HEK293T (cell line): ENCODE measurements at regions not wholly inside any gene's neighbourhood (a gene's known extent, or its start where the extent isn't known, plus 50 kb on each side); places are given as distances from the start of the nearest gene placed in this dataset.

Experiments
- ARNT ChIP-seq: fragments of 450-650 bp; IDR thresholded peaks from 2 replicates; pipeline ENCODE4 v1.6.1; 2017; ENCODE audit warnings: mild to moderate bottlenecking
- BHLHE40 ChIP-seq: fragments of 450-650 bp; IDR thresholded peaks from 2 replicates; pipeline ENCODE4 v1.6.1; 2016; ENCODE audit warnings: mild to moderate bottlenecking, moderate library complexity, borderline replicate concordance
- FOXA1 ChIP-seq: fragments of 450-650 bp; IDR thresholded peaks from 2 replicates; pipeline ENCODE4 v1.6.1; 2016; ENCODE audit warnings: mild to moderate bottlenecking
- FOXK2 ChIP-seq: fragments of 450-650 bp; IDR thresholded peaks from 2 replicates; pipeline ENCODE4 v1.6.1; 2016; ENCODE audit warnings: mild to moderate bottlenecking
- FOXM1 ChIP-seq: fragments of 450-650 bp; IDR thresholded peaks from 2 replicates; pipeline ENCODE4 v1.6.1; 2017; ENCODE audit warnings: mild to moderate bottlenecking, borderline replicate concordance
- HDGF ChIP-seq: fragments of 450-650 bp; IDR thresholded peaks from 2 replicates; pipeline ENCODE4 v1.6.1; 2017; ENCODE audit warnings: antibody characterized with exemption, borderline replicate concordance
- LEF1 ChIP-seq: fragments of 450-650 bp; IDR thresholded peaks from 2 replicates; pipeline ENCODE4 v1.6.1; 2017; ENCODE audit warnings: mild to moderate bottlenecking, borderline replicate concordance
- NFRKB ChIP-seq: fragments of 450-650 bp; IDR thresholded peaks from 2 replicates; pipeline ENCODE4 v1.6.1; 2016; ENCODE audit warnings: mild to moderate bottlenecking, moderate library complexity
- SP1 ChIP-seq: fragments of 450-650 bp; IDR thresholded peaks from 2 replicates; pipeline ENCODE4 v1.6.1; 2017
- SUZ12 ChIP-seq: fragments of 450-650 bp; IDR thresholded peaks from 2 replicates; pipeline ENCODE4 v1.6.1; 2016; ENCODE audit warnings: mild to moderate bottlenecking
- TARDBP ChIP-seq: fragments of 450-650 bp; IDR thresholded peaks from 2 replicates; pipeline ENCODE4 v1.6.1; 2016
- ZNF384 ChIP-seq: fragments of 450-650 bp; IDR thresholded peaks from 2 replicates; pipeline ENCODE4 v1.6.1; 2016
- TF ChIP-seq, protein P1 (sequence below): fragments of 450-650 bp; IDR thresholded peaks from 2 replicates; pipeline ENCODE4 v1.6.1; 2016

DNA sequence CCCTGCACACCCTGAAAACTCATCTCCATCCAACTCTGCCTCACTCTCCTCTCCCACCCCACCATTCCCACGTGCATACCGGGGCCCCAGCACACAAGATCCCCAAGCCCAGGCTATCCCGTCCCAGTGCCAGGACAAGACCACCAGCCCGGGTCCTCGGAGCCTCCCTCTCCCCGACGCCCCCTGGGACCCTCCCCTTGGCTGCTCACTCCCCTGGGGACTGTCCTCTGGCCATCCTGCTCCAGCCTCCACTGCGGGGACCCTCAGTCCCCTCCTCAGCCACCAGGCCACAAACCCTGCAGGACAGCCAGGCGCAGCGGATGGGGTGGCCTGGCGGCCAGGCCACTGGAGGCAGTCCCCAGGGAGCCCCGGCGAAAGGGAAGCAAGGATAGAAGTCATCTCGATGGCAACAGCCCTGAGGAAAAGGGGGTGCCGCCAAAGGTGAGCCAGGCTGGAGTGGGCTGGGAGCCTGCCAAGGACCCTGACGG is 62.8 kb downstream of the C9orf50 start:
- TF ChIP-seq NFRKB (no peak), ZNF384 (no peak), SP1 (no peak), FOXA1 (no peak), ARNT (no peak), BHLHE40 (no peak), SUZ12 (no peak), TARDBP (no peak), FOXM1 (no peak), HDGF (no peak), FOXK2 (no peak), LEF1 (no peak)
- TF ChIP-seq, protein P1, sequence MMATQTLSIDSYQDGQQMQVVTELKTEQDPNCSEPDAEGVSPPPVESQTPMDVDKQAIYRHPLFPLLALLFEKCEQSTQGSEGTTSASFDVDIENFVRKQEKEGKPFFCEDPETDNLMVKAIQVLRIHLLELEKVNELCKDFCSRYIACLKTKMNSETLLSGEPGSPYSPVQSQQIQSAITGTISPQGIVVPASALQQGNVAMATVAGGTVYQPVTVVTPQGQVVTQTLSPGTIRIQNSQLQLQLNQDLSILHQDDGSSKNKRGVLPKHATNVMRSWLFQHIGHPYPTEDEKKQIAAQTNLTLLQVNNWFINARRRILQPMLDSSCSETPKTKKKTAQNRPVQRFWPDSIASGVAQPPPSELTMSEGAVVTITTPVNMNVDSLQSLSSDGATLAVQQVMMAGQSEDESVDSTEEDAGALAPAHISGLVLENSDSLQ, result no peak
